Esophagus muscularis mucosa (tissue), 4 donors: ENCODE measurements at regions not wholly inside any gene's neighbourhood (a gene's known extent, or its start where the extent isn't known, plus 50 kb on each side); places are given as distances from the start of the nearest gene placed in this dataset.

Source experiments
- CTCF ChIP-seq, 3 experiments: fragments of 200-600 bp in 2 of 3; fragments of 450-650 bp in 1 of 3; sonication (generic) in 2 of 3; IDR thresholded peaks; one replicate each; pipeline ENCODE4 v1.5.1; 2017 to 2019; ENCODE audit warnings: antibody characterized with exemption in 3 of 3, mild to moderate bottlenecking in 2 of 3, moderate library complexity in 1 of 3
- EP300 ChIP-seq: sonication (generic); formaldehyde crosslinking; IDR thresholded peaks from one replicate; pipeline ENCODE4 v1.6.1; 2017; ENCODE audit warnings: antibody characterized with exemption
- POLR2A ChIP-seq: fragments of 450-650 bp; IDR thresholded peaks from one replicate; pipeline ENCODE4 v1.6.1; 2017; ENCODE audit warnings: antibody characterized with exemption, moderate library complexity, mild to moderate bottlenecking, low read depth
- POLR2AphosphoS5 ChIP-seq, 2 donors: sonication (generic); formaldehyde crosslinking; IDR thresholded peaks; one replicate each; pipeline ENCODE4 v1.6.1; 2017; ENCODE audit warnings: antibody characterized with exemption in 2 of 2

GRCh38 chr3:145519398-145520047 is 641.5 kb downstream of the PLOD2 start:
- TF ChIP-seq CTCF (IDR thresholded peaks at IDR 0.05): no peak
- TF ChIP-seq POLR2A: no peak
- TF ChIP-seq EP300: no peak
- TF ChIP-seq POLR2AphosphoS5 (IDR thresholded peaks at IDR 0.05): no peak
